ENCODE measurements at regions not wholly inside any gene's neighbourhood (a gene's known extent, or its start where the extent isn't known, plus 50 kb on each side); places are given as distances from the start of the nearest gene placed in this dataset.
"Not testable (repeated sequence)": the region's sequence is repeated elsewhere in the genome, so short reads cannot be mapped to it uniquely, and the experiment has no call there.

DNA sequence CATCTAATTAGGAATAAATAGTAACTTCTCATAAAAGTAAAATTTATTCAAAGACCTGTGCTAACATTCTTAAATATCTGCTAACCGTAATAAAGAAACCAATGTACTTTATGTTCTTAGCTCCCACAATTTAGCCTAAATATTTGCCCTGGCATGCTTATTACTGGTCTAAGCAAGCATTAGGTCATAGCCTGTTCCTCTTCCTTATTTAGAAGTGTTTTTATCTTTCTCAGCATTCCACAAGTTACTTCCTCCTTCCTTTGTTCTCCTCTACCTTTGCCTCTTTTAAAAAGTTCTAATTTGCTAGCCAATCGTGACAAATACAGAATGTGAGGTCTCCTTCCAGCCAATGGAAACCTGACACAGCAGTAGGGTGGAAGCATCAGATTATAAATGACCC lies 173.3 kb downstream of the TEX13C start:
- H3K27ac ChIP-seq (ENCODE audit: low read length); H3K36me3 Mint-ChIP-seq; H3K27me3 ChIP-seq (replicated peaks in 1 of 2; ENCODE audit: control insufficient read depth in 2 of 2, extremely low read depth in 1 of 2, insufficient read depth in 2 of 2, low read length in 1 of 2); DNase-seq; H3K4me3 ChIP-seq (ENCODE audit: control insufficient read depth in 1 of 2, extremely low read depth in 1 of 2, low read length in 1 of 2); H3K27ac Mint-ChIP-seq; H3K4me1 ChIP-seq (ENCODE audit: control insufficient read depth in 1 of 2, extremely low read depth in 1 of 2, insufficient read depth in 2 of 2, low read length in 2 of 2); H3K36me3 ChIP-seq (ENCODE audit: control insufficient read depth in 2 of 2, extremely low read depth in 1 of 2, insufficient read depth in 1 of 2, low read length in 1 of 2); H3K4me3 Mint-ChIP-seq; POLR2A ChIA-PET; H3K27me3 Mint-ChIP-seq; H3K4me1 Mint-ChIP-seq; H3K9me3 Mint-ChIP-seq; H3K9me3 ChIP-seq; CTCF ChIA-PET; ATAC-seq (replicated peaks in 1 of 4): not testable (repeated sequence)
- no CpG with 5 or more reads among the region's 2 CpGs for WGBS (ENCODE audit: insufficient coverage)

DNA sequence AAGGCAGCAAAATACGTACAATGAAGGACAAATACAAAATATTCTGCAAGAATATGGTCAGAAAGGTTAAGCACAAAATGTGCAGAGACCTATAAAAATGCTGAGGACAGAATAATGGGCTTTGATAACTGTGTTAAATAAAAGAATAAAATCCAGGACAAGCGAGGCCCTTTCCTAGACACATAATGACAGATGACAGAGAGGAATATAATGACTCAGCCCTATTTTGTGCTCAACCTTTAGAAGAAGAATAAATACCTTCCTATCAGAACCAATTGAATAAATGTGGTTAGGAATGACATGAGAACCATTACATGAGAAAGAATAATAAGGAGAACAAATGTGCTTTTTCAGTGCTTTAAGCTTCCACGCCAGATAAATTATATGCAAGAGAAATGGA lies 178.0 kb downstream of the TEX13C start:
- ChIA-PET POLR2A (no interaction called here), CTCF (no interaction called here)
- ATAC-seq (replicated peaks in 1 of 4) (no peak), DNase-seq (no peak)
- Mint-ChIP-seq H3K9me3 (peaks cover 0 to 4% (median 2%) of the 10 kb centered on the region in 3 donors), H3K4me1 (no peaks in the 10 kb centered on the region), H3K36me3 (no peaks in the 10 kb centered on the region), H3K4me3 (no peak overlapping the region), H3K27me3 (no peaks in the 10 kb centered on the region), H3K27ac (no peak overlapping the region)
- no peak overlapping the region for H3K4me3 ChIP-seq (ENCODE audit: control insufficient read depth in 1 of 2, extremely low read depth in 1 of 2, low read length in 1 of 2)
- H3K4me1 ChIP-seq (ENCODE audit: control insufficient read depth in 1 of 2, extremely low read depth in 1 of 2, insufficient read depth in 2 of 2, low read length in 2 of 2): no peaks in the 10 kb centered on the region
- H3K9me3 ChIP-seq: no peaks in the 10 kb centered on the region
- H3K27me3 ChIP-seq (replicated peaks in 1 of 2; ENCODE audit: control insufficient read depth in 2 of 2, extremely low read depth in 1 of 2, insufficient read depth in 2 of 2, low read length in 1 of 2): no peaks in the 10 kb centered on the region
- no CpG with 5 or more reads among the region's 3 CpGs for WGBS (ENCODE audit: insufficient coverage)
- H3K27ac ChIP-seq (ENCODE audit: low read length): no peak overlapping the region
- H3K36me3 ChIP-seq (ENCODE audit: control insufficient read depth in 2 of 2, extremely low read depth in 1 of 2, insufficient read depth in 1 of 2, low read length in 1 of 2): no peaks in the 10 kb centered on the region

DNA sequence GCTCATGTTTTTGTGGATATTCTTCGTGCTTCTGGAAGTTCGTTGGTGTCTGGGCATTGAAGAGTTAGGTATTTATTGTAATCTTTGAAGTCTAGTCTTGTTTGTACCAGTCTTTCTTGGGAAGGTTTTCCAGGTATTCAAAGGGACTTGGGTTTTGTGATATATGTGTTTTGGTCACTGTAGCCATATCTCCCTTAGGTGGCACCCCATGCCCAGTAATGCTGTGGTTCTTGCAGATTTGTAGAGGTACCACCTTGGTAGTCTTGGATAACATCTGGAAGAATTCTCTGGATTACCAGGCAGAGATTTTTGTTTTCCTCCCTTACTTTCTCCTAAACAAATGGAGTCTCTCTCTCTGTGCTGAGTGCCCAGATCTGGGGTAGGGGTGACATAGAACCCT lies 184.1 kb downstream of the TEX13C start:
- ATAC-seq (replicated peaks in 1 of 4) (no peak), DNase-seq (no peak)
- peaks cover 0 to 12% of the 10 kb centered on the region in 2 donors for H3K27me3 Mint-ChIP-seq
- no peak overlapping the region for H3K4me3 Mint-ChIP-seq
- H3K4me1 Mint-ChIP-seq: no peaks in the 10 kb centered on the region
- H3K27ac Mint-ChIP-seq: no peak overlapping the region
- H3K4me1 ChIP-seq (ENCODE audit: control insufficient read depth in 1 of 2, extremely low read depth in 1 of 2, insufficient read depth in 2 of 2, low read length in 2 of 2): no peaks in the 10 kb centered on the region
- ChIA-PET POLR2A (interaction anchor here in 1 of 2 donors (0.6 kb wide), 1 partner anchor 61 kb away, joined by 3 read pairs; no protein-coding TSS in a partner anchor), CTCF (no interaction called here)
- no peak overlapping the region for H3K27ac ChIP-seq (ENCODE audit: low read length)
- peaks cover 0 to 8% (median 2%) of the 10 kb centered on the region in 3 donors for H3K9me3 Mint-ChIP-seq
- H3K36me3 ChIP-seq (ENCODE audit: control insufficient read depth in 2 of 2, extremely low read depth in 1 of 2, insufficient read depth in 1 of 2, low read length in 1 of 2): no peaks in the 10 kb centered on the region
- no peaks in the 10 kb centered on the region for H3K27me3 ChIP-seq (replicated peaks in 1 of 2; ENCODE audit: control insufficient read depth in 2 of 2, extremely low read depth in 1 of 2, insufficient read depth in 2 of 2, low read length in 1 of 2)
- H3K9me3 ChIP-seq: no peaks in the 10 kb centered on the region
- no peaks in the 10 kb centered on the region for H3K36me3 Mint-ChIP-seq
- H3K4me3 ChIP-seq (ENCODE audit: control insufficient read depth in 1 of 2, extremely low read depth in 1 of 2, low read length in 1 of 2): no peak overlapping the region
- WGBS (ENCODE audit: insufficient coverage): no CpG with 5 or more reads among the region's 2 CpGs

DNA sequence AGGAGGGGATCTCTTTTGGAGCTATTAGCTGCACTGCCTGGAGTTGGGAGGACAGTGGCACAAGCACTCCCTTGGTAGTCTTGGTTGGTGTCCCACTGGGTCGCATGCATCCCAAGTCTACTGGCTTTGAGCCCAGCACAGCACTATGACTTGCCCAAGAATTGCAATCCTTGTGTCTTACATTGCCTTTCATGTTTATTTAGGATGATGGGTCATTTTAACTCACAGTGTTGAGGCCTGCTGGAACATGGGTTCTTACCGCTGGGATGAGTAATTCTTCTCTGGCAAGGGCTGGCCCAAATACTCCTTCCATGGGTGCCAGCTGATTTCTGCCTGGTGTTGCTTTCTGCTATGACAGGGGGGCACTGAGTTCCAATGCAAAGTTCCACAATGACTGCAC lies 185.5 kb downstream of the TEX13C start:
- no peaks in the 10 kb centered on the region for H3K9me3 ChIP-seq
- peaks cover 0 to 8% (median 2%) of the 10 kb centered on the region in 3 donors for H3K9me3 Mint-ChIP-seq
- H3K27ac ChIP-seq (ENCODE audit: low read length): no peak overlapping the region
- H3K36me3 Mint-ChIP-seq: no peaks in the 10 kb centered on the region
- WGBS (ENCODE audit: insufficient coverage): no CpG with 5 or more reads among the region's 2 CpGs
- ATAC-seq (replicated peaks in 1 of 4) (no peak), DNase-seq (no peak)
- peaks cover 0 to 12% of the 10 kb centered on the region in 2 donors for H3K27me3 Mint-ChIP-seq
- no peak overlapping the region for H3K4me3 Mint-ChIP-seq
- CTCF ChIA-PET: no interaction called here
- POLR2A ChIA-PET: no interaction called here
- H3K4me1 ChIP-seq (ENCODE audit: control insufficient read depth in 1 of 2, extremely low read depth in 1 of 2, insufficient read depth in 2 of 2, low read length in 2 of 2): no peaks in the 10 kb centered on the region
- H3K36me3 ChIP-seq (ENCODE audit: control insufficient read depth in 2 of 2, extremely low read depth in 1 of 2, insufficient read depth in 1 of 2, low read length in 1 of 2): no peaks in the 10 kb centered on the region
- no peaks in the 10 kb centered on the region for H3K27me3 ChIP-seq (replicated peaks in 1 of 2; ENCODE audit: control insufficient read depth in 2 of 2, extremely low read depth in 1 of 2, insufficient read depth in 2 of 2, low read length in 1 of 2)
- no peaks in the 10 kb centered on the region for H3K4me1 Mint-ChIP-seq
- H3K4me3 ChIP-seq (ENCODE audit: control insufficient read depth in 1 of 2, extremely low read depth in 1 of 2, low read length in 1 of 2): no peak overlapping the region
- H3K27ac Mint-ChIP-seq: no peak overlapping the region

DNA sequence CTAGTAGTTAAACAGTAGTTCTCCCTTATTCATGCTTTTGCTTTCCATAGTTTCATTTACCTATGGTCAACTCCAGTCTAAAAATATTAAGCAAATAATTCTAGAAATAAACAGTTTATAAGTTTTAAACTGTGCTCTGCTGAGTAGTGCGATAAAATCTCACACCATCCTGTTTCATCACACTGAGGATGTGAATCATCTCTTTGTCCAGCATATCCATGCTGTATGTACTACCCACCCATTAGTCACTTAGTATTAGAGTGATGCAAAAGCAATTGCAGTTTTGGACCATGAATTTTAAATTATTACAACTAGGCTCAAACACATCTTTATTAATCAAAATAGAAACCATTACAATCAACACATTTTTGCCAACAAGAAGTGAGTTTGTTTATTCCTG lies 187.4 kb downstream of the TEX13C start:
- Histone ChIP-seq H3K27me3 (replicated peaks in 1 of 2; ENCODE audit: control insufficient read depth in 2 of 2, extremely low read depth in 1 of 2, insufficient read depth in 2 of 2, low read length in 1 of 2) (no peaks in the 10 kb centered on the region), H3K36me3 (ENCODE audit: control insufficient read depth in 2 of 2, extremely low read depth in 1 of 2, insufficient read depth in 1 of 2, low read length in 1 of 2) (no peaks in the 10 kb centered on the region), H3K4me3 (ENCODE audit: control insufficient read depth in 1 of 2, extremely low read depth in 1 of 2, low read length in 1 of 2) (no peak overlapping the region), H3K4me1 (ENCODE audit: control insufficient read depth in 1 of 2, extremely low read depth in 1 of 2, insufficient read depth in 2 of 2, low read length in 2 of 2) (no peaks in the 10 kb centered on the region), H3K9me3 (no peaks in the 10 kb centered on the region), H3K27ac (ENCODE audit: low read length) (no peak overlapping the region)
- CTCF ChIA-PET: no interaction called here
- no peak overlapping the region for H3K27ac Mint-ChIP-seq
- DNase-seq (no peak), ATAC-seq (replicated peaks in 1 of 4) (no peak)
- peaks cover 0 to 6% (median 0%) of the 10 kb centered on the region in 3 donors for H3K9me3 Mint-ChIP-seq
- H3K4me1 Mint-ChIP-seq: no peaks in the 10 kb centered on the region
- no peak overlapping the region for H3K4me3 Mint-ChIP-seq
- peaks cover 0 to 12% of the 10 kb centered on the region in 2 donors for H3K27me3 Mint-ChIP-seq
- WGBS (ENCODE audit: insufficient coverage): no CpG with 5 or more reads among the region's 1 CpG
- H3K36me3 Mint-ChIP-seq: no peaks in the 10 kb centered on the region
- POLR2A ChIA-PET: no interaction called here

DNA sequence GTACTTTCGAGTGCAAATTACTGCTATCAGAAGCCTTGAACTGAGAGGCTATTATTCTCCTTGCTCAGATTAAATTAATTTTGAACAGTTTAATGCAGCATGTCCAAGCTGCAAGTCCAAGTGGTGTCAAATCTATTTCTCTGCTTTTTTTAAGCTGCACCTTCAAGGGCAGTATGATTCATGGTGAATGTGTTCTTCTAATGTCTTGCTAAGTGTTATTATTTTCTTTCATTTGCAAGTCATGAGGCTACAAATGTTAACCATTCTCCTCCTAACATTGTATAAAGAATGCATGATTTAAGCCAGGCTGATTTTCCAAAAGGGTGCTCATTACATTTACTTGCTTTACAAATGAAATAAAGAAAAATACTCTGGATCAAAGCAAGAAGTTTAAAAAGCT lies 200.4 kb downstream of the TEX13C start:
- H3K27ac Mint-ChIP-seq: no peak overlapping the region
- POLR2A ChIA-PET: no interaction called here
- Histone ChIP-seq H3K4me1 (ENCODE audit: control insufficient read depth in 1 of 2, extremely low read depth in 1 of 2, insufficient read depth in 2 of 2, low read length in 2 of 2) (no peaks in the 10 kb centered on the region), H3K9me3 (no peaks in the 10 kb centered on the region), H3K36me3 (ENCODE audit: control insufficient read depth in 2 of 2, extremely low read depth in 1 of 2, insufficient read depth in 1 of 2, low read length in 1 of 2) (no peaks in the 10 kb centered on the region), H3K27ac (ENCODE audit: low read length) (no peak overlapping the region), H3K4me3 (ENCODE audit: control insufficient read depth in 1 of 2, extremely low read depth in 1 of 2, low read length in 1 of 2) (no peak overlapping the region), H3K27me3 (replicated peaks in 1 of 2; ENCODE audit: control insufficient read depth in 2 of 2, extremely low read depth in 1 of 2, insufficient read depth in 2 of 2, low read length in 1 of 2) (no peaks in the 10 kb centered on the region)
- CTCF ChIA-PET: no interaction called here
- H3K4me3 Mint-ChIP-seq: no peak overlapping the region
- H3K9me3 Mint-ChIP-seq: peaks cover 0 to 1% (median 0%) of the 10 kb centered on the region in 3 donors
- no peak for DNase-seq
- no peaks in the 10 kb centered on the region for H3K4me1 Mint-ChIP-seq
- no CpG with 5 or more reads among the region's 1 CpG for WGBS (ENCODE audit: insufficient coverage)
- H3K27me3 Mint-ChIP-seq: no peaks in the 10 kb centered on the region
- H3K36me3 Mint-ChIP-seq: no peaks in the 10 kb centered on the region
- ATAC-seq (replicated peaks in 1 of 4): no peak

DNA sequence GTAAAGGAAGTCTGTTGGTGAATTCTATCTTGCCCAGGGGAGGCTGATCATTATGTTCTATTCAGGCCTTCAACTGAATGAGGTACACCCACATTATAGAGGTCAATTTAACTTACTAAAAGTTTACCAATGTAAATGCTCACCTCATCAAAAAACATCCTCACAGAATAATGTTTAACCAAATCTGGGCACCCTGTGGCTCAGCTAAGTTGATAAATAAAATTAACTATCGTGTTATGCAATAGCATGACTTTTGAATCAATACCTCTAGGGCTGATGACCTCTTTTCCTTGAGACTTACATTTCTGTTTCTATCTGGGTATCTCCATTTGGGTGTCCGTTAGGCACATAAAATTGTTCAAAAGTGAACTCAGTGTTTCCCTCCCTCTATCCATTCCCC lies 203.1 kb downstream of the TEX13C start:
- no peaks in the 10 kb centered on the region for H3K36me3 ChIP-seq (ENCODE audit: control insufficient read depth in 2 of 2, extremely low read depth in 1 of 2, insufficient read depth in 1 of 2, low read length in 1 of 2)
- Mint-ChIP-seq H3K4me1 (no peaks in the 10 kb centered on the region), H3K27ac (no peak overlapping the region), H3K9me3 (peaks cover 0 to 10% (median 0%) of the 10 kb centered on the region in 3 donors), H3K27me3 (no peaks in the 10 kb centered on the region), H3K4me3 (no peak overlapping the region), H3K36me3 (no peaks in the 10 kb centered on the region)
- no peak overlapping the region for H3K4me3 ChIP-seq (ENCODE audit: control insufficient read depth in 1 of 2, extremely low read depth in 1 of 2, low read length in 1 of 2)
- DNase-seq (no peak), ATAC-seq (replicated peaks in 1 of 4) (no peak)
- 40% methylated on average over 1 of the region's 2 CpGs for WGBS (ENCODE audit: insufficient coverage)
- H3K4me1 ChIP-seq (ENCODE audit: control insufficient read depth in 1 of 2, extremely low read depth in 1 of 2, insufficient read depth in 2 of 2, low read length in 2 of 2): no peaks in the 10 kb centered on the region
- no peaks in the 10 kb centered on the region for H3K27me3 ChIP-seq (replicated peaks in 1 of 2; ENCODE audit: control insufficient read depth in 2 of 2, extremely low read depth in 1 of 2, insufficient read depth in 2 of 2, low read length in 1 of 2)
- no peak overlapping the region for H3K27ac ChIP-seq (ENCODE audit: low read length)
- H3K9me3 ChIP-seq: no peaks in the 10 kb centered on the region
- ChIA-PET POLR2A (no interaction called here), CTCF (no interaction called here)
